HG03103 (cell line): ENCODE measurements at regions not wholly inside any gene's neighbourhood (a gene's known extent, or its start where the extent isn't known, plus 50 kb on each side); places are given as distances from the start of the nearest gene placed in this dataset.
"Not testable (repeated sequence)": the region's sequence is repeated elsewhere in the genome, so short reads cannot be mapped to it uniquely, and the experiment has no call there.

Experiments used
- ATAC-seq: cut with Tn5 transposase; IDR thresholded peaks from one replicate; pipeline ENCODE4 v1.9.1; 2021; ENCODE audit warnings: low read depth; ENCODE audit not compliant: unreplicated experiment

GRCh38 chr20:16861708-16862107 lies 113.5 kb downstream of the OTOR start:
- no peak for ATAC-seq

GRCh38 chr20:16863303-16863702 lies 115.1 kb downstream of the OTOR start:
- no peak for ATAC-seq

GRCh38 chr20:16864069-16864468 lies 115.9 kb downstream of the OTOR start:
- ATAC-seq, result no peak

- no peak for ATAC-seq
Measured at GRCh38 chr20:16864963-16865362, 116.8 kb downstream of the OTOR start.

- no peak for ATAC-seq
Measured at GRCh38 chr20:16865406-16865805, 117.2 kb downstream of the OTOR start.

- not testable (repeated sequence) for ATAC-seq
Measured at GRCh38 chr20:16873124-16873523, 125.0 kb downstream of the OTOR start.

- ATAC-seq, result no peak
Measured at GRCh38 chr20:16877053-16877554, 128.9 kb downstream of the OTOR start.

- ATAC-seq, result no peak
Measured at GRCh38 chr20:16885746-16886145, 137.6 kb downstream of the OTOR start.

GRCh38 chr20:16898433-16898832 lies 150.3 kb downstream of the OTOR start:
- ATAC-seq, result no peak

- no peak for ATAC-seq
Measured at GRCh38 chr20:16902662-16903061, 154.5 kb downstream of the OTOR start.

GRCh38 chr20:16904751-16905150 lies 156.6 kb downstream of the OTOR start:
- ATAC-seq, result no peak

- no peak for ATAC-seq
Measured at GRCh38 chr20:16914277-16914676, 166.1 kb downstream of the OTOR start.

- no peak for ATAC-seq
Measured at GRCh38 chr20:16916165-16916564, 168.0 kb downstream of the OTOR start.

- ATAC-seq, result no peak
Measured at GRCh38 chr20:16917636-16918035, 169.5 kb downstream of the OTOR start.

- ATAC-seq, result no peak
Measured at GRCh38 chr20:16918366-16918765, 170.2 kb downstream of the OTOR start.

GRCh38 chr20:16919841-16920240 lies 171.7 kb downstream of the OTOR start:
- no peak for ATAC-seq

GRCh38 chr20:16922834-16923233 lies 174.7 kb downstream of the OTOR start:
- ATAC-seq, result no peak

GRCh38 chr20:16926626-16927430 lies 178.7 kb downstream of the OTOR start:
- no peak for ATAC-seq

GRCh38 chr20:16929756-16930155 lies 181.6 kb downstream of the OTOR start:
- no peak for ATAC-seq

GRCh38 chr20:16930656-16931055 lies 182.5 kb downstream of the OTOR start:
- no peak for ATAC-seq

GRCh38 chr20:16939051-16939450 lies 190.9 kb downstream of the OTOR start:
- no peak for ATAC-seq

- no peak for ATAC-seq
Measured at GRCh38 chr20:16940701-16941100, 192.5 kb downstream of the OTOR start.
